HCT116 (cell line): ENCODE measurements at regions not wholly inside any gene's neighbourhood (a gene's known extent, or its start where the extent isn't known, plus 50 kb on each side); places are given as distances from the start of the nearest gene placed in this dataset.

Experiments used
- ATAC-seq: fragments of 200-7000 bp; cut with Tn5 transposase; 2 replicates; pipeline ENCODE4 v1.9.1; 2020; ENCODE audit warnings: mild to moderate bottlenecking, moderate library complexity
- BruUV-seq: library from RNA; stranded (reverse); fragments of 400-500 nt; replicated peaks from 2 replicates; lab custom pipeline; 2021; lab: Mats Ljungman, UMichigan
- CTCF ChIA-PET: fragments of 300-600 bp; sonication (Branson Sonifier 250); formaldehyde crosslinking; loops from one replicate; lab custom pipeline; 2021; ENCODE audit warnings: antibody characterized with exemption; lab: Charles Lee
- POLR2A ChIA-PET: fragments of 300-600, 350-600 bp; sonication (Branson Sonifier 250); formaldehyde crosslinking; loops from one replicate; lab custom pipeline; 2021; ENCODE audit warnings: antibody characterized with exemption; lab: Charles Lee
- RAD21 ChIA-PET, 2 experiments: fragments of 300-600 bp; sonication (Branson Sonifier 250); formaldehyde crosslinking; loops; one replicate each; lab custom pipeline; 2023; ENCODE audit warnings: low total read pairs in 2 of 2; ENCODE audit not compliant: uncharacterized antibody in 2 of 2, unreplicated experiment in 2 of 2, low non-redundant PET in 1 of 2; lab: Charles Lee
- DNase-seq: peaks from one replicate; pipeline ENCODE4 v3.0.0-alpha.2; 2010; ENCODE audit warnings: low read depth, low spot score
- H2AFZ ChIP-seq: fragments of 200-600 bp; shearing (Covaris generic), sonication (generic); 2 replicates; pipeline ENCODE4 v1.6.1; 2017; ENCODE audit warnings: low read depth, mixed run types, mixed read lengths, antibody characterized with exemption, low read length; ENCODE audit not compliant: poor library complexity, severe bottlenecking
- H3K27ac ChIP-seq: 2 replicates; pipeline ENCODE4 v1.5.1; 2012; ENCODE audit warnings: low read depth, low read length
- H3K27me3 ChIP-seq: fragments of 200-600 bp; sonication (generic); 2 replicates; pipeline ENCODE4 v1.6.1; 2016; ENCODE audit warnings: mixed run types, low read length, mixed read lengths; ENCODE audit not compliant: insufficient read depth
- H3K36me3 ChIP-seq, 2 experiments: fragments of 200-500 bp in 1 of 2; fragments of 200-600 bp in 1 of 2; sonication (Bioruptor generic) in 1 of 2; sonication (generic) in 1 of 2; 2 replicates each; pipeline versions ENCODE4 v1.5.1 to v1.6.1; 2014 to 2016; ENCODE audit warnings: low read length in 2 of 2, inconsistent platforms in 1 of 2, mixed read lengths in 1 of 2, mixed run types in 1 of 2; ENCODE audit not compliant: insufficient read depth in 2 of 2, control insufficient read depth in 1 of 2
- H3K4me1 ChIP-seq, 2 experiments: fragments of 200-600 bp in 1 of 2; sonication (generic) in 1 of 2; 2 replicates each; pipeline versions ENCODE4 v1.5.1 to v1.6.1; 2012 to 2017; ENCODE audit warnings: low read length in 2 of 2, inconsistent platforms in 1 of 2, mild to moderate bottlenecking in 1 of 2, mixed read lengths in 1 of 2, mixed run types in 1 of 2, moderate library complexity in 1 of 2; ENCODE audit not compliant: insufficient read depth in 2 of 2, control insufficient read depth in 1 of 2
- H3K4me2 ChIP-seq: fragments of 200-600 bp; sonication (generic); 2 replicates; pipeline ENCODE4 v1.6.1; 2017; ENCODE audit warnings: mixed run types, low read length, mixed read lengths
- H3K4me3 ChIP-seq, 2 experiments: fragments of 200-600 bp in 1 of 2; sonication (generic) in 1 of 2; replicated peaks in 1 of 2; 2 replicates each; pipeline ENCODE4 v1.5.1; 2011 to 2016; ENCODE audit warnings: low read length in 2 of 2, control low read depth in 1 of 2, low read depth in 1 of 2, mild to moderate bottlenecking in 1 of 2, mixed read lengths in 1 of 2, mixed run types in 1 of 2
- H3K79me2 ChIP-seq: fragments of 200-600 bp; sonication (generic); 2 replicates; pipeline ENCODE4 v1.6.1; 2017; ENCODE audit warnings: mild to moderate bottlenecking, mixed run types, low read length, moderate library complexity, mixed read lengths; ENCODE audit not compliant: insufficient read depth
- H3K9ac ChIP-seq: fragments of 200-600 bp; sonication (generic); 2 replicates; pipeline ENCODE4 v1.6.1; 2016; ENCODE audit warnings: low read length, mixed read lengths
- H3K9me2 ChIP-seq: fragments of 200-600 bp; sonication (generic), shearing (Covaris generic); 2 replicates; pipeline ENCODE4 v1.6.1; 2017; ENCODE audit warnings: mixed run types, mild to moderate bottlenecking, moderate library complexity; ENCODE audit not compliant: insufficient read depth
- H3K9me3 ChIP-seq, 2 experiments: fragments of 200-500 bp in 1 of 2; fragments of 200-600 bp in 1 of 2; sonication (Bioruptor generic) in 1 of 2; sonication (generic) in 1 of 2; 2 replicates each; pipeline ENCODE4 v1.6.1; 2014 to 2017; ENCODE audit warnings: low read length in 2 of 2, mixed read lengths in 2 of 2, inconsistent platforms in 1 of 2, low read depth in 1 of 2, mild to moderate bottlenecking in 1 of 2, mixed run types in 1 of 2, moderate library complexity in 1 of 2; ENCODE audit not compliant: control insufficient read depth in 1 of 2, insufficient read depth in 1 of 2
- H4K20me1 ChIP-seq: fragments of 200-600 bp; sonication (generic), shearing (Covaris generic); 2 replicates; pipeline ENCODE4 v1.6.1; 2017; ENCODE audit warnings: mixed run types, mild to moderate bottlenecking, moderate library complexity; ENCODE audit not compliant: insufficient read depth
- CTCF ChIP-seq, 3 experiments: fragments of 200-600 bp in 1 of 3; sonication (generic) in 1 of 3; IDR thresholded peaks in 2 of 3; conservative IDR thresholded peaks in 1 of 3; 2 replicates each; pipeline ENCODE4 v1.5.1; 2012 to 2017; ENCODE audit warnings: low read depth in 2 of 3, low read length in 2 of 3, antibody characterized with exemption in 1 of 3, borderline replicate concordance in 1 of 3, control low read depth in 1 of 3, mild to moderate bottlenecking in 1 of 3, mixed read lengths in 1 of 3, mixed run types in 1 of 3, moderate library complexity in 1 of 3; ENCODE audit not compliant: insufficient read depth in 1 of 3
- ELF1 ChIP-seq: IDR thresholded peaks from 2 replicates; pipeline ENCODE4 v1.6.1; 2012; ENCODE audit warnings: low read depth, borderline replicate concordance
- EZH2 ChIP-seq: fragments of 200-600 bp; sonication (generic); IDR thresholded peaks from 2 replicates; pipeline ENCODE4 v1.6.1; 2017; ENCODE audit warnings: antibody characterized with exemption, mixed run types
- RAD21 ChIP-seq: IDR thresholded peaks from 2 replicates; pipeline ENCODE4 v1.6.1; 2012; ENCODE audit warnings: low read depth, mild to moderate bottlenecking
- REST ChIP-seq: IDR thresholded peaks from 2 replicates; pipeline ENCODE4 v1.6.1; 2012; ENCODE audit warnings: low read depth
- SP1 ChIP-seq: IDR thresholded peaks from 2 replicates; pipeline ENCODE4 v1.6.1; 2012; ENCODE audit warnings: low read depth
- TCF7L2 ChIP-seq: IDR thresholded peaks from 2 replicates; pipeline ENCODE4 v1.7.0; 2011; ENCODE audit warnings: borderline replicate concordance, inconsistent platforms; ENCODE audit not compliant: insufficient read depth, insufficient read length; ENCODE audit errors: extremely low read depth
- ZFX ChIP-seq: fragments of 450-650 bp; IDR thresholded peaks from 2 replicates; pipeline ENCODE4 v1.6.1; 2017
- ZNF274 ChIP-seq: fragments of 200-500 bp; sonication (Bioruptor generic); IDR thresholded peaks from 2 replicates; pipeline ENCODE4 v1.6.1; 2014; ENCODE audit warnings: mild to moderate bottlenecking, low read depth, low read length, inconsistent platforms
- intact Hi-C: fragments of 100-400 bp; cut with micrococcal nuclease; formaldehyde crosslinking; loops from 2 replicates; pipeline ENCODE4 v1.10.0; 2022
- TF ChIP-seq, protein P1 (sequence below): IDR thresholded peaks from 2 replicates; pipeline ENCODE4 v1.6.1; 2012

DNA sequence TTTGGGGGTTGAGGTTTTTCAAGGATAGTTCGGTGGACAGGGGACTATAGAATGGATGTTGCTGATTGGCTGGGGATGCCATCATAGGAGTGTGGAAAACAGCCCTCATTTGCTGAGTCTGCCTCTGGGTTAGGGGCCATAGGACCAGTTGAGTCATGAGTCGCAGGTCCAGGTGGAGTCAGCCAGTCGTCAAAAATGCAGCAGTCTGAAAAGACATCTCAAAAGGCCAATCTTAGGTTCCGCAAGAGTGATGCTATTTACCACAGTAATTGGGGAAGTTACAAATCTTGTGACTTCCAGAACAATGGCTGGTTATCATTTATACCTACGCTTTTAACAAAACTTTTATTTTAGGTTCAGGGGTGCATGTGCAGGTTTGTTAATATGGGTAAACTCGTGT, 276.0 kb upstream of the DMRT1 start:
- H3K4me3 ChIP-seq = no peak overlapping the region
- ChIA-PET CTCF (no interaction called here), POLR2A (no interaction called here), RAD21 (no interaction called here)
- no TSS peak for BruUV-seq
- H3K4me2 ChIP-seq = no peak overlapping the region
- no peak overlapping the region for H2AFZ ChIP-seq
- no peaks in the 10 kb centered on the region for H3K9me2 ChIP-seq
- intact Hi-C loops = no loop called here
- H4K20me1 ChIP-seq = no peaks in the 10 kb centered on the region
- H3K9ac ChIP-seq = no peak overlapping the region
- ATAC-seq = no peak
- no peak overlapping the region for H3K27ac ChIP-seq
- H3K27me3 ChIP-seq = no peaks in the 10 kb centered on the region
- H3K9me3 ChIP-seq = no peaks in the 10 kb centered on the region
- DNase-seq = no peak
- TF ChIP-seq EZH2 (no peak), RAD21 (no peak), ZFX (no peak), SP1 (no peak), ZNF274 (no peak), TCF7L2 (no peak), ELF1 (no peak), CTCF (IDR thresholded peaks at IDR 0.05 in 2 of 3, conservative IDR thresholded peaks at IDR 0.05 in 1 of 3; ENCODE audit: borderline replicate concordance in 1 of 3, insufficient read depth in 1 of 3, low read depth in 2 of 3, low read length in 2 of 3) (no peak), REST (no peak)
- TF ChIP-seq, protein P1, sequence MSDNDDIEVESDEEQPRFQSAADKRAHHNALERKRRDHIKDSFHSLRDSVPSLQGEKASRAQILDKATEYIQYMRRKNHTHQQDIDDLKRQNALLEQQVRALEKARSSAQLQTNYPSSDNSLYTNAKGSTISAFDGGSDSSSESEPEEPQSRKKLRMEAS = no peak
- no peaks in the 10 kb centered on the region for H3K36me3 ChIP-seq
- no peaks in the 10 kb centered on the region; the same call in 1 of the 2 replicates for H3K79me2 ChIP-seq
- H3K4me1 ChIP-seq = no peaks in the 10 kb centered on the region
